MM.1S (cell line): ENCODE measurements at regions not wholly inside any gene's neighbourhood (a gene's known extent, or its start where the extent isn't known, plus 50 kb on each side); places are given as distances from the start of the nearest gene placed in this dataset.

Experiments
- DNase-seq: peaks from one replicate; pipeline ENCODE4 v3.0.0-alpha.2; 2015
- H2AFZ ChIP-seq: fragments of 300-600 bp; sonication (generic); 2 replicates; pipeline ENCODE4 v1.6.0; 2016; ENCODE audit warnings: antibody characterized with exemption, low read length
- H3F3A ChIP-seq: fragments of 300-600 bp; sonication (generic); 2 replicates; pipeline ENCODE4 v1.6.1; 2016; ENCODE audit warnings: mild to moderate bottlenecking, antibody characterized with exemption, low read length, moderate library complexity, mixed read lengths; ENCODE audit not compliant: insufficient read depth
- H3K27ac ChIP-seq: fragments of 300-600 bp; sonication (generic); 2 replicates; pipeline ENCODE4 v1.5.1; 2016; ENCODE audit warnings: mild to moderate bottlenecking, low read length
- H3K27me3 ChIP-seq: fragments of 300-600 bp; sonication (generic); replicated peaks from 2 replicates; pipeline ENCODE4 v1.6.0; 2016; ENCODE audit warnings: low read length; ENCODE audit not compliant: insufficient read depth
- H3K36me3 ChIP-seq: fragments of 300-600 bp; sonication (generic); replicated peaks from 2 replicates; pipeline ENCODE4 v1.6.1; 2016; ENCODE audit warnings: mild to moderate bottlenecking, low read length, mixed read lengths; ENCODE audit not compliant: insufficient read depth
- H3K4me1 ChIP-seq: fragments of 300-600 bp; sonication (generic); 2 replicates; pipeline ENCODE4 v1.6.1; 2016; ENCODE audit warnings: low read length, mixed read lengths
- H3K4me2 ChIP-seq: fragments of 300-600 bp; sonication (generic); 2 replicates; pipeline ENCODE4 v1.6.0; 2016; ENCODE audit warnings: low read depth, low read length
- H3K4me3 ChIP-seq: fragments of 300-600 bp; sonication (generic); 2 replicates; pipeline ENCODE4 v1.5.1; 2016; ENCODE audit warnings: low read length, mixed read lengths
- H3K79me2 ChIP-seq: fragments of 300-600 bp; sonication (generic); 2 replicates; pipeline ENCODE4 v1.6.1; 2016; ENCODE audit warnings: mixed run types, low read length, mixed read lengths
- H3K9ac ChIP-seq: fragments of 300-600 bp; sonication (generic); 2 replicates; pipeline ENCODE4 v1.6.1; 2016; ENCODE audit warnings: low read length, mixed read lengths
- H3K9me2 ChIP-seq: fragments of 300-600 bp; sonication (generic); replicated peaks from 2 replicates; pipeline ENCODE4 v1.6.1; 2016; ENCODE audit warnings: mild to moderate bottlenecking, low read length, mixed read lengths; ENCODE audit not compliant: insufficient read depth
- H3K9me3 ChIP-seq: fragments of 300-600 bp; sonication (generic); replicated peaks from 2 replicates; pipeline ENCODE4 v1.6.1; 2016; ENCODE audit warnings: mild to moderate bottlenecking, low read length, mixed read lengths; ENCODE audit not compliant: insufficient read depth
- H4K20me1 ChIP-seq: fragments of 300-600 bp; sonication (generic); 2 replicates; pipeline ENCODE4 v1.6.1; 2016; ENCODE audit warnings: mild to moderate bottlenecking, low read length, moderate library complexity, mixed read lengths; ENCODE audit not compliant: insufficient read depth
- CTCF ChIP-seq: fragments of 300-600 bp; sonication (generic); IDR thresholded peaks from 2 replicates; pipeline ENCODE4 v1.5.1; 2016; ENCODE audit warnings: antibody characterized with exemption, low read length, mixed read lengths
- EZH2 ChIP-seq: fragments of 300-600 bp; sonication (generic); optimal IDR thresholded peaks from 2 replicates; pipeline ENCODE3; 2017; ENCODE audit warnings: low read depth, mild to moderate bottlenecking, antibody characterized with exemption, low read length, mixed read lengths
- EZH2phosphoT487 ChIP-seq: fragments of 300-600 bp; sonication (generic); IDR thresholded peaks from 2 replicates; pipeline ENCODE4 v1.6.1; 2018; ENCODE audit warnings: antibody characterized with exemption, low read length

GRCh38 chr11:80529726-80530125 is 1088.9 kb upstream of the TENM4 start:
- no peak overlapping the region for H3K4me2 ChIP-seq
- TF ChIP-seq EZH2phosphoT487: no peak
- no peak overlapping the region; the same call in 1 of the 2 replicates for H3K27ac ChIP-seq
- no peaks in the 10 kb centered on the region for H3F3A ChIP-seq
- H3K9ac ChIP-seq: no peak overlapping the region
- H3K36me3 ChIP-seq: no peaks in the 10 kb centered on the region
- H3K27me3 ChIP-seq: no peaks in the 10 kb centered on the region
- H3K4me3 ChIP-seq: no peak overlapping the region
- no peak overlapping the region for H2AFZ ChIP-seq
- H3K4me1 ChIP-seq: 0 out of 2 replicates have a peak, but pooled peaks cover 11% of the 10 kb centered on the region
- no peaks in the 10 kb centered on the region for H3K9me2 ChIP-seq
- no peaks in the 10 kb centered on the region for H3K79me2 ChIP-seq
- H4K20me1 ChIP-seq: no peaks in the 10 kb centered on the region
- H3K9me3 ChIP-seq: no peaks in the 10 kb centered on the region
- DNase-seq: peak; percentile 89

GRCh38 chr11:80525663-80526405 is 1085.0 kb upstream of the TENM4 start:
- peaks cover 18% of the 10 kb centered on the region; the same call in 1 of the 2 replicates for H3K4me1 ChIP-seq
- no peak overlapping the region for H3K4me3 ChIP-seq
- no peaks in the 10 kb centered on the region for H3K27me3 ChIP-seq
- no peak overlapping the region for H2AFZ ChIP-seq
- no peaks in the 10 kb centered on the region for H3F3A ChIP-seq
- DNase-seq: no peak
- H3K4me2 ChIP-seq: no peak overlapping the region
- no peaks in the 10 kb centered on the region for H3K79me2 ChIP-seq
- H3K36me3 ChIP-seq: no peaks in the 10 kb centered on the region
- H3K9me3 ChIP-seq: no peaks in the 10 kb centered on the region
- H3K9ac ChIP-seq: no peak overlapping the region
- TF ChIP-seq EZH2phosphoT487 (no peak), EZH2 (no peak), CTCF (no peak)
- H3K27ac ChIP-seq: no peak overlapping the region
- no peaks in the 10 kb centered on the region for H4K20me1 ChIP-seq
- no peaks in the 10 kb centered on the region for H3K9me2 ChIP-seq

GRCh38 chr11:80524349-80524748 is 1083.5 kb upstream of the TENM4 start:
- no peaks in the 10 kb centered on the region for H3K36me3 ChIP-seq
- TF ChIP-seq CTCF (no peak), EZH2phosphoT487 (no peak), EZH2 (no peak)
- H3K9ac ChIP-seq: no peak overlapping the region
- H3K27me3 ChIP-seq: no peaks in the 10 kb centered on the region
- DNase-seq: no peak
- no peaks in the 10 kb centered on the region for H3F3A ChIP-seq
- H3K79me2 ChIP-seq: no peaks in the 10 kb centered on the region
- H3K27ac ChIP-seq: no peak overlapping the region
- H3K4me2 ChIP-seq: no peak overlapping the region
- H3K4me1 ChIP-seq: peaks cover 11% of the 10 kb centered on the region; the same call in 1 of the 2 replicates
- no peaks in the 10 kb centered on the region for H3K9me3 ChIP-seq
- H3K4me3 ChIP-seq: no peak overlapping the region
- no peak overlapping the region for H2AFZ ChIP-seq
- H3K9me2 ChIP-seq: no peaks in the 10 kb centered on the region
- no peaks in the 10 kb centered on the region for H4K20me1 ChIP-seq

GRCh38 chr11:80523057-80523456 is 1082.2 kb upstream of the TENM4 start:
- Histone ChIP-seq H3K9me2 (no peaks in the 10 kb centered on the region), H3K27me3 (no peaks in the 10 kb centered on the region)
- no peak for DNase-seq

More at GRCh38 chr11:80523057-80523456, 1082.2 kb upstream of the TENM4 start:
- Histone ChIP-seq H3K4me3 (no peak overlapping the region), H3K27ac (no peak overlapping the region), H3K9me3 (no peaks in the 10 kb centered on the region), H3K36me3 (no peaks in the 10 kb centered on the region), H4K20me1 (no peaks in the 10 kb centered on the region), H3K9ac (no peak overlapping the region), H3K79me2 (no peaks in the 10 kb centered on the region), H2AFZ (no peak overlapping the region), H3K4me2 (no peak overlapping the region), H3K4me1 (peaks cover 7% of the 10 kb centered on the region; the same call in 1 of the 2 replicates), H3F3A (no peaks in the 10 kb centered on the region)
- TF ChIP-seq EZH2 (no peak), EZH2phosphoT487 (no peak), CTCF (no peak)
